Esophagus muscularis mucosa (tissue), 3 donors: ENCODE measurements at regions not wholly inside any gene's neighbourhood (a gene's known extent, or its start where the extent isn't known, plus 50 kb on each side); places are given as distances from the start of the nearest gene placed in this dataset.

Experiments
- POLR2A ChIP-seq: fragments of 450-650 bp; IDR thresholded peaks from one replicate; pipeline ENCODE4 v1.6.1; 2017; ENCODE audit warnings: antibody characterized with exemption, moderate library complexity, mild to moderate bottlenecking, low read depth
- TF ChIP-seq, protein P1 (sequence below), 3 experiments: fragments of 200-600 bp in 2 of 3; fragments of 450-650 bp in 1 of 3; sonication (generic) in 2 of 3; IDR thresholded peaks; one replicate each; pipeline ENCODE4 v1.5.1; 2017 to 2019; ENCODE audit warnings: antibody characterized with exemption in 3 of 3, mild to moderate bottlenecking in 2 of 3, moderate library complexity in 1 of 3

DNA sequence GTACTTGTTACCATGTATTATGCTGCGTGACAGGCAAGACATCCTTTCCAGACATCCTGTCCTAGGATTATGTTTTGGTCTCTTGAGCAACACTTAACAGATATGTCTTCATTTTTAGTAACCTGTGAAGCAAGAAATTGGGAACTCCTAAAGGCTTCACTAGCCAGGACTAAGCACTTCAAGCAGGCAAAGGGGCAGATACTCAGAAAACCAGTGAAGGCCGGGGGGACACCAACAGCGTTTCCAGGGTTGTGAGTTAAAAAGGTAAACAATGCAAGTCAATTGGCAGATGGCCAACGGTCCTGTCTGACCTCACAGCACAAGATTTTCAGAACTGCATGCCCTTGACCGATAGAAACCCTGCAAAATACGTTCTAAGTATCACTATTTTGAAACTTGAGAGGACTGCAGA is 77.6 kb upstream of the SFMBT2 start:
- TF ChIP-seq, protein P1, sequence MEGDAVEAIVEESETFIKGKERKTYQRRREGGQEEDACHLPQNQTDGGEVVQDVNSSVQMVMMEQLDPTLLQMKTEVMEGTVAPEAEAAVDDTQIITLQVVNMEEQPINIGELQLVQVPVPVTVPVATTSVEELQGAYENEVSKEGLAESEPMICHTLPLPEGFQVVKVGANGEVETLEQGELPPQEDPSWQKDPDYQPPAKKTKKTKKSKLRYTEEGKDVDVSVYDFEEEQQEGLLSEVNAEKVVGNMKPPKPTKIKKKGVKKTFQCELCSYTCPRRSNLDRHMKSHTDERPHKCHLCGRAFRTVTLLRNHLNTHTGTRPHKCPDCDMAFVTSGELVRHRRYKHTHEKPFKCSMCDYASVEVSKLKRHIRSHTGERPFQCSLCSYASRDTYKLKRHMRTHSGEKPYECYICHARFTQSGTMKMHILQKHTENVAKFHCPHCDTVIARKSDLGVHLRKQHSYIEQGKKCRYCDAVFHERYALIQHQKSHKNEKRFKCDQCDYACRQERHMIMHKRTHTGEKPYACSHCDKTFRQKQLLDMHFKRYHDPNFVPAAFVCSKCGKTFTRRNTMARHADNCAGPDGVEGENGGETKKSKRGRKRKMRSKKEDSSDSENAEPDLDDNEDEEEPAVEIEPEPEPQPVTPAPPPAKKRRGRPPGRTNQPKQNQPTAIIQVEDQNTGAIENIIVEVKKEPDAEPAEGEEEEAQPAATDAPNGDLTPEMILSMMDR (IDR thresholded peaks at IDR 0.05), result no peak
- no peak for TF ChIP-seq POLR2A
